Gastrocnemius medialis (tissue), 4 donors: ENCODE measurements at regions not wholly inside any gene's neighbourhood (a gene's known extent, or its start where the extent isn't known, plus 50 kb on each side); places are given as distances from the start of the nearest gene placed in this dataset.

Experiments
- ATAC-seq, 2 donors: fragments of 150-250 bp; one replicate each; pipeline ENCODE4 v1.9.1; 2016
- DNase-seq, 2 donors: peaks; one replicate each; pipeline ENCODE4 v3.0.0-alpha.2; 2019
- H3K27ac ChIP-seq, 4 donors: fragments of 200-600 bp; sonication (generic); 1 replicate in 1 of 4; 2 replicates in 3 of 4; pipeline ENCODE4 v1.5.1; 2016 to 2018; ENCODE audit warnings: mild to moderate bottlenecking in 2 of 4, moderate library complexity in 1 of 4
- H3K27me3 ChIP-seq, 3 donors: fragments of 200-600 bp; sonication (generic) in 2 of 3; 1 replicate in 1 of 3; 2 replicates in 2 of 3; pipeline versions ENCODE4 v1.5.1 to v1.6.0; 2016 to 2019; ENCODE audit warnings: mild to moderate bottlenecking in 1 of 3, moderate library complexity in 1 of 3
- H3K36me3 ChIP-seq, 2 donors: fragments of 200-600 bp; sonication (generic) in 1 of 2; one replicate each; pipeline ENCODE4 v1.5.1; 2017 to 2018
- H3K4me1 ChIP-seq, 2 donors: fragments of 200-600 bp; sonication (generic) in 1 of 2; one replicate each; pipeline ENCODE4 v1.5.1; 2016 to 2017; ENCODE audit warnings: mild to moderate bottlenecking in 2 of 2
- H3K4me3 ChIP-seq, 4 donors: fragments of 200-600 bp; sonication (generic) in 3 of 4; 1 replicate in 1 of 4; 2 replicates in 3 of 4; pipeline ENCODE4 v1.5.1; 2016 to 2019; ENCODE audit warnings: mild to moderate bottlenecking in 2 of 4
- H3K9me3 ChIP-seq, 3 donors: fragments of 200-600 bp; sonication (generic) in 2 of 3; 1 replicate in 1 of 3; 2 replicates in 2 of 3; pipeline ENCODE4 v1.5.1; 2016 to 2019
- POLR2A ChIP-seq, 2 donors: fragments of 450-650 bp; IDR thresholded peaks; one replicate each; pipeline ENCODE4 v1.6.1; 2017; ENCODE audit warnings: antibody characterized with exemption in 2 of 2, mild to moderate bottlenecking in 2 of 2, moderate library complexity in 2 of 2
- in situ Hi-C, 4 donors: fragments of 200-750 bp; cut with MboI; loops; one replicate each; pipeline versions ENCODE4 v1.15.0 to v1.8.0; 2017; ENCODE audit warnings: low sequenced_read_pairs in 4 of 4
- intact Hi-C: fragments of 100-400 bp; cut with DNase I; formaldehyde crosslinking; loops from one replicate; pipeline ENCODE4 v1.15.1; 2023; ENCODE audit warnings: low total_unique reads
- TF ChIP-seq, protein P1 (sequence below), 5 experiments: fragments of 450-650 bp in 3 of 5; fragments of 200-600 bp in 2 of 5; sonication (generic) in 2 of 5; IDR thresholded peaks in 4 of 5; conservative IDR thresholded peaks in 1 of 5; 1 replicate in 4 of 5; 2 replicates in 1 of 5; pipeline ENCODE4 v1.5.1; 2016 to 2019; ENCODE audit warnings: antibody characterized with exemption in 5 of 5, mild to moderate bottlenecking in 3 of 5, moderate library complexity in 3 of 5

DNA sequence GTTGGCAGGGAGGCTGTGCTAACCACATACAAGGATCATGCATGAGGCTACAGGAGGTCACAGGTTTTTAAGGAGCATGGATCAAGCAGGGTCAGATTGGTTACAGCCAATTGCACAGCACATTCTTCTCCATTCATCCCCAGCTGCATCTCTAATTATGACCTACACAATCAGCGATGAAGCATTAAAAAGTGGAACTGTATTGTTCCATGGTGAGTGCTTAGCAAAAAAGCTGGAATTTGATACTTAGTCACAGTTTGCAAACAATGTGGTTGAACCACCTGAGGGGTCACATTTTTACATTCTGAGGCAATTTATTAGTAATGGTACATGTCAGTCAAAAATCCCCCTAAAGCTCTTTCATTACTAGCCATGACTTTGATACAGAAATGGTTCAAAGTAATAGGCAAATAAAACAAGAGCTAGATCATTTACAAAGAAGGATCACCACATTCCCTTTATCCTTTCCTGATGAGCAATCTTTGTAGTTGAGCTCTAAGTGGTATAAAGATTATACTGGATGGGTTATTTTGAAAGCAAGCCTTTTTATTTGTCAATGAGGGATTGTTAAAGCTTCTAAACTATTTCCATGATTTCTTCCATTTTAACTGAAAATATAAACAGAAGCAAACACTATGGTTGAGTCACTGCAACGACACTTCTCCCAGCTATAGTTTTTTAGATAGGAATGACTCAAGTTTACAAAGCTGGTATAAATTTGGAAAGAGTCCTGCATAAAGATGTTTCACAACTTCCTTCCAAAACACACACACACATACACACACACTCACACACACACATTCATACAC is 217.8 kb upstream of the SEMA3A start:
- intact Hi-C loops, result no loop called here
- ATAC-seq, result no peak
- in situ Hi-C loops, result no loop called here

DNA sequence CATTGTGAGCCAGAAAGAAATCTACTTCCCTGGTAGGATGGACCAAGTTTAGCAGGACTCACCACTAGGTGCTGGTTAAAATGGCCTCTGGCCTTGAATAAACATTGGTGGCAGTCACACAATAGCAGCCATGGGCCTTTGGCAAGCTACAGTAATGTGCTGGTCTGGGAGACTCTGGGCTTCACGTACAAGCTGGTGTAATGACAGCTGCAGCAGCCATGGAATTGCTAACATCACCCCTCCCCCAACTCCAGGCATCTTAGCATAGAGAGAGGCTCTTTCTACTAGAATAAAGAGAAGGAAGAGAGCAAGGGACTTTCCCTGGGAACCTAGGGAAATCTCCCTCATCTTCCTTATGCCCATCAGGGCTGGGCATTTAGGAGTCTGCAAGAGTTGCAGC is 205.1 kb upstream of the SEMA3A start:
- Histone ChIP-seq H3K9me3 (no peaks in the 10 kb centered on the region), H3K4me3 (no peak overlapping the region), H3K27ac (no peak overlapping the region), H3K36me3 (no peaks in the 10 kb centered on the region), H3K27me3 (no peaks in the 10 kb centered on the region), H3K4me1 (no peaks in the 10 kb centered on the region)
- intact Hi-C loops, result no loop called here
- in situ Hi-C loops, result no loop called here
- no peak for DNase-seq
- TF ChIP-seq, protein P1, sequence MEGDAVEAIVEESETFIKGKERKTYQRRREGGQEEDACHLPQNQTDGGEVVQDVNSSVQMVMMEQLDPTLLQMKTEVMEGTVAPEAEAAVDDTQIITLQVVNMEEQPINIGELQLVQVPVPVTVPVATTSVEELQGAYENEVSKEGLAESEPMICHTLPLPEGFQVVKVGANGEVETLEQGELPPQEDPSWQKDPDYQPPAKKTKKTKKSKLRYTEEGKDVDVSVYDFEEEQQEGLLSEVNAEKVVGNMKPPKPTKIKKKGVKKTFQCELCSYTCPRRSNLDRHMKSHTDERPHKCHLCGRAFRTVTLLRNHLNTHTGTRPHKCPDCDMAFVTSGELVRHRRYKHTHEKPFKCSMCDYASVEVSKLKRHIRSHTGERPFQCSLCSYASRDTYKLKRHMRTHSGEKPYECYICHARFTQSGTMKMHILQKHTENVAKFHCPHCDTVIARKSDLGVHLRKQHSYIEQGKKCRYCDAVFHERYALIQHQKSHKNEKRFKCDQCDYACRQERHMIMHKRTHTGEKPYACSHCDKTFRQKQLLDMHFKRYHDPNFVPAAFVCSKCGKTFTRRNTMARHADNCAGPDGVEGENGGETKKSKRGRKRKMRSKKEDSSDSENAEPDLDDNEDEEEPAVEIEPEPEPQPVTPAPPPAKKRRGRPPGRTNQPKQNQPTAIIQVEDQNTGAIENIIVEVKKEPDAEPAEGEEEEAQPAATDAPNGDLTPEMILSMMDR (IDR thresholded peaks at IDR 0.05 in 4 of 5, conservative IDR thresholded peaks at IDR 0.05 in 1 of 5), result no peak
- no peak for TF ChIP-seq POLR2A (IDR thresholded peaks at IDR 0.05)
- no peak for ATAC-seq

More for the DNA sequence above, 217.8 kb upstream of the SEMA3A start:
- Histone ChIP-seq H3K36me3 (no peaks in the 10 kb centered on the region), H3K27ac (no peak overlapping the region), H3K4me3 (no peak overlapping the region), H3K9me3 (no peaks in the 10 kb centered on the region), H3K27me3 (no peaks in the 10 kb centered on the region), H3K4me1 (no peaks in the 10 kb centered on the region)
- TF ChIP-seq, protein P1 (IDR thresholded peaks at IDR 0.05 in 4 of 5, conservative IDR thresholded peaks at IDR 0.05 in 1 of 5), result no peak
- TF ChIP-seq POLR2A (IDR thresholded peaks at IDR 0.05), result no peak
- DNase-seq, result no peak

DNA sequence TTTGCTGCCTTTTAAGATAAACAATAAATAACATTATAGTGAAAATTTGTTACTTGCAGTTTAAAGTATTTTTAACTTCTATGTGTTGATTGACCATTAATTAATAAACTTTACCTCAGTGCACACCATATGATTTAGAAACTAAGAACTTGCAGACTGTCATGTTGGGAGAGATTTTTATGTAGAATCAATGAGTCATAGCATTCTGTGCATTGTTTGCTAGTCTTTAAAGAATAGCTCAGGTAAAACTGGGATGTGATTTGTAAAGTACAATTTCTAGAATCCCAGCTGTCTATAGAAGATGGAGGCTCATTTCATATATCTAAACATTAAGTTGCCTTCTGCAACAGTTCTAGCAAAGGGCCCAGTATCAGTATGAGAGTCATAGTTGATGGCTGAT is 199.6 kb upstream of the SEMA3A start:
- Histone ChIP-seq H3K27ac (no peak overlapping the region), H3K36me3 (no peaks in the 10 kb centered on the region), H3K4me1 (no peaks in the 10 kb centered on the region), H3K9me3 (no peaks in the 10 kb centered on the region), H3K27me3 (no peaks in the 10 kb centered on the region), H3K4me3 (no peak overlapping the region)
- TF ChIP-seq, protein P1 (IDR thresholded peaks at IDR 0.05 in 4 of 5, conservative IDR thresholded peaks at IDR 0.05 in 1 of 5), result no peak
- TF ChIP-seq POLR2A (IDR thresholded peaks at IDR 0.05), result no peak
- intact Hi-C loops (no loop called here), in situ Hi-C loops (no loop called here)
- ATAC-seq (no peak), DNase-seq (no peak)

DNA sequence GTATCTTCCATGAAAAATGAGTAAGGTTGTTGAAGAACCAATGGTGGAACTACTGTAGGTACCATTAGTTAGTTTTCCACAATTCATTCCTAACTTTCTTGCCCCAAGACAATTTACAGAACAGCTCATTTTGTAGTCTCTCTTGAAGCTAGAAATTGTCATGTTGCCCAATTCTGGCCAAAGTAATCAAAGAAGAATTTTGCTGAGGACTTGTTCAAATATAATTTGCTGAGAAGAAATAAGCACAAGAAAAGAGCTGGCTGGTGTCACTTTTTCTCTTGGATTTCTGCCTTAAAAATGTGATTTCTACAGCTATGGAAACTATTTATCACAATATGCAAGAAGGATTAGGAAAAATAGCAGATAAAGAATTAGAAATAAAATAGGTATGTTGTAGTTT is 199.2 kb upstream of the SEMA3A start:
- in situ Hi-C loops (no loop called here), intact Hi-C loops (no loop called here)
- no peak for DNase-seq
- H3K9me3 ChIP-seq, result no peaks in the 10 kb centered on the region
- H3K27ac ChIP-seq, result no peak overlapping the region
- H3K36me3 ChIP-seq, result no peaks in the 10 kb centered on the region
- TF ChIP-seq, protein P1 (IDR thresholded peaks at IDR 0.05 in 4 of 5, conservative IDR thresholded peaks at IDR 0.05 in 1 of 5), result no peak
- no peak for TF ChIP-seq POLR2A (IDR thresholded peaks at IDR 0.05)
- ATAC-seq, result no peak
- no peaks in the 10 kb centered on the region for H3K27me3 ChIP-seq
- no peaks in the 10 kb centered on the region for H3K4me1 ChIP-seq
- no peak overlapping the region for H3K4me3 ChIP-seq

DNA sequence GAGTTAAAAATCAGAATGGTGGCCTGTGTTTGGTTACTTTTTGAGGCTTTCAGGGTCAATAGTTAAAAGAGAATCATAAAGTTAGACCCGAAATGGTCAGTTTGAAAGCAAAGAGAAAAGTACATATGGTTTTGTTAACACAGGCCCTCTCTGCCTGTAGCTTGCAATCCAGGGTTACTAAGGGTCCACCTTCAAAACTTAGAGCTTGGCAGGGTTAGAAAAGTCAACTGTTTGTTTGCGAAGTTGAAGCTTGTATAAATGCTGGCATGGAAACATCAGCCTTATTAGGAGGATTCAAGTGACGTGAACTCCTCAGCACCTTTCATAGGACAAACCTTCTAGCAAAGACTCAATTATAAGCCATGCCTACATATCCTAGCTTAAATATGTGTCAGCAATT is 196.3 kb upstream of the SEMA3A start:
- Histone ChIP-seq H3K4me1 (no peaks in the 10 kb centered on the region), H3K9me3 (no peaks in the 10 kb centered on the region), H3K4me3 (no peak overlapping the region), H3K27me3 (no peaks in the 10 kb centered on the region), H3K36me3 (no peaks in the 10 kb centered on the region), H3K27ac (no peak overlapping the region)
- in situ Hi-C loops (no loop called here), intact Hi-C loops (no loop called here)
- ATAC-seq, result no peak
- no peak for DNase-seq
- TF ChIP-seq, protein P1 (IDR thresholded peaks at IDR 0.05 in 4 of 5, conservative IDR thresholded peaks at IDR 0.05 in 1 of 5), result no peak
- no peak for TF ChIP-seq POLR2A (IDR thresholded peaks at IDR 0.05)
